NCI-H510A treated with DMSO at 0.1 percent for 48 hours (cell line): ENCODE measurements at regions not wholly inside any gene's neighbourhood (a gene's known extent, or its start where the extent isn't known, plus 50 kb on each side); places are given as distances from the start of the nearest gene placed in this dataset.
A peak's percentile ranks its signal among the peaks of the same experiment; 100 is the strongest.
"Not testable (repeated sequence)": the region's sequence is repeated elsewhere in the genome, so short reads cannot be mapped to it uniquely, and the experiment has no call there.

Source experiments
- DNase-seq: peaks from one replicate; lab custom pipeline; 2025; lab: John Stamatoyannopoulos, UW

DNA sequence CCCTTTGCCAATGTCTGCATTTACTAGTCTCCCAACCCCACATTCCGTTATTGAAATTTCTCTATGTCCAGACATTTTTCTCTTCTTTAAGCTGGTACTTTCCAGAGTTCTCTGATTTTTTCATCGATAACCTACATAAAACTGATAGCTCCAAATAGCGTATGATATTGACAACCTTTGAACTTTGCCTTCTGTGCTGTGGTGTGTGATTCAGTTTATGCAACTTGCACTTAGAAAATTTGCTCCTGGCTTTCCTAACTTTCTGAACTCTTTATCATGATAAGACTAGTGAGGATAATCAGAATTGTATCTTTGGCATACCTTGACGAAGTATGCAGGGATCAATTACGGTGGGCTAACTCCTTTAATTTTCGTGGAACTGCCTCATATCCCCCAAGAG lies 1261.3 kb downstream of the SI start:
- no peak for DNase-seq

DNA sequence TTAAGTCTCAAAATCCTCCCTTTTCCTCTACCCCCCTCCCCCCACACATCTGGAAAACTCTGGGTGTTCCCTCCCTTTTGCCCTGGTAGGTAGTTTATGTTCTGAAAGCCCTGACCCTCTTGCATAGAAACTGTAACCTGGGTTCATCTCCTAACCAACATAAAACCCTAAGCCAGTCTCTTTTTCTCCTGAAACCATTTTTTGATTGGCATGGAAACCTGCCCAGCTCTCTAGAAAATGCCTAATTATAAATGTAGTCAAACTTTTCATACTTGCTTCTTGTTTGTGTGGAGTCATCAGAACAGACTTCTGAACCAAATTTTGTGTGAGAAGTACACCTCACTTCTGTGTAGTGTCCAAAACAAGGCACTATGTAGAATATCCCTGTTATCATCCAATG lies 1264.4 kb downstream of the SI start:
- DNase-seq: no peak

DNA sequence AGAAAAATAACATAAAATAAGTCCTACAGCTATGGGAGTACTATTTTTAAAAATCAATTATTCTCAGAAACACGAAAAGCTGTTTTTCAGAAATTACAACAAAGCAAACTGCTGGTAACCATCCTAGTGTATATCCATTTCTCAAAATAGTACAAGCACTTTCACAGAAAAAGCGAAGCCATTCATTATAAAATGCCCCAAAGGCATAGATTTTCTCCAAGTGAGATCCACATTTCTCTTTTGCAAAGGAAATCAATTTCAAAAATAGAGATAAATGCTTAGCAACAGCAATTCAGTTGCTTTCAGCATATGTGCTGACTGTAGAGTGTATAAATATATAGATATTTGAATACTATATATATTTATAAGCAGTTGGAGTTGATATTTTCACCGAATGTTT lies 1266.3 kb downstream of the SI start:
- no peak for DNase-seq

DNA sequence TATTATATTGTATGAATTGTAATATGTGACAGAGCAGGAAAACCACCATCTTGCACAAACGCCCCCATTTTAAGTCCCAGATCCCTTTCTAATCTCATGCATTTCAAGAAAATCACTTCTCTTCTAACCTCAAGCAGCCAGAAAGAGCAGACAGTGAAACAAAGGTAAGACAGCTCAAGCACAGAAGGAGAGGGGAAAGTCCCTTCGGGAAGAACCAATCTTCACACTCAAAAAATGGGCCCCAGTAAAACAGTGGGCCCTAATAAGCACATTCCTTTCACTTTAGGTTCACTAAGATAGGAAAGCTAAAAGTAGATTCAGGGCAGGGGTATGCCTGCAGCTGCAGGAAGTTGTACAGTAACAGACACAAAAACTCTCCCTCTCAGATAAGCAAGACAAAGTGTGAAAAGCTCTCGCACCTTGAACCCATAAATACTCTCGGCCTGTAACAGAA lies 1268.7 kb downstream of the SI start:
- no peak for DNase-seq

DNA sequence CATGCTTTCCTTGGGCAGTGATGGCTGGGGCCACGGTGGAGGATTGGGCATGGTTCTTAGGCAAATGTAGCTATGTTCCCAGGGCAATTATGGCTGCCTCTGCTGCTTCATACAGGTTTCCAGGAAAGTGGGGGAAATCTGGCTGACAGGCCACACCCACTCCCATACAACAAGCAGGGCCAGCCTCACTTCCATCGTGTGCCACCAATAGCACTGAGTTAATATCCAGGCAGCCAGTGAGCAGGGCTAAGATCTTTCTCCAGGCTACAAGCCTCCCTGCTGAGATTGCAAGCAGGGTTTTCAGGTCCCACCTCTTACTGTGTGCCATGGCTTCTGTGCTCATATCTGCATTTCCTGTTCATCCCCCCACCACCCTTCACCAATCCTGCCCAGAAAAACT lies 1291.9 kb downstream of the SI start:
- no peak for DNase-seq

DNA sequence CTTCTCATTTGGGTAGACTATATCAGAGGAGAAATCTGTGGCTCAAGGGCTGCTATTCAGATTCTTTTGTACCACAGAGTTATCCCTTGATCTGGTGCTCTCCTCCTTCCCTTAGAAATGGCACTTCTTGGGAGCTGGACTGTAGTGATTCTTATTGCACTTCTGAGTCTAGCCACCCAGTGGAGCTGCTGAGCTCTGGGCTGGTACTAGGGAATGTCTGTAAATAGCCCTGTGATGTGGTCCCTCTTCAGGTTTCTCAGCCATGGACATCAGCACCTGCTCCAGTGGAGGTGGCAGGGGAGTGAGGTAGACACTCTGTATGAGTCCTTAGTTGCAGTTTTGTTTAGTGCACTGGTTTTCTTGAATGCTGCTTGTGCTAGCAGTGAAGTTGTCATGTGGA lies 1292.6 kb downstream of the SI start:
- peak; percentile 2 for DNase-seq

DNA sequence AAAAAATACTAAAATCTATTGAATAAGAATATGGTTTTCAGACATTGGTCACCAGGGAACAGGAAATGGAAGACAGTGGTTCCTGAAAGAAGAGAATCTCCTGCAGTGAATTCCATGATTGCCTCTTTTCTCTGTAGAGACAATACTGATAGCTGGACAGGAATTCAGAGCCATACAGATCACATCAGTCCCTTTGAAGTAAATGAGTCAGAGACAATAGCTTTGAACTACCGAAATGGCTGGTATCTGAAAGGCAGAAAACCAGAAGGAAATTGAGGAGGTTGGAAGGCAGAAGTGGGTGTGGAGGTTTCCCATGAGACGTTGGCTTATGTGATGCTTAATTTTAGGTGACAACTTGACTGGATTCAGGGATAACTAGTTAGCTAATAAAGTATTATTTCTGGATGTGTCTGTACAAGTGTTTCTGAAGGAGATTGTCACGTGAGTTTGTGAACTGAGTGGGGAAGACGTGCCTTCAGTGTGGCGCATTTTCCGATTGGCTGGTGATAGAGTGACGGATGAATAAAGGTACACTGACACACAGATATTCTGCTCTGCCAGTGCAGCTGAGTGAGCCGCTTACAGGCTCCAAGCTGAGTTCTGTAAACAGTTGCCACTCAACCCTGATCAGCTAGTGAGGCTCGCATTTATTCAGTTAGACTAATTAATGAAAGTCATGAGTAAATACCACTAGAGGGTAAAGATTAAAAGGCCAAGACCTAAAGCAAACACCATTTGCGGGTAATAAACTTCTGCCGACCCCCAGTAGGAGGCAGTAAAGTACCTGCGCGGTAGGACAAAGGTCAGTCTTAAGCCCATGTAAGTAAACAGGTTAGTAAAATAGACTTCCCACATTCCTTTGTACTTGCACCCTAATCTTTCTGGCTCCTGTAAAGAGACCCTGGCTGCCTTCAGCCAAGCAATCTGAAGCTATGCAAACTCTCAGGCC lies 1298.6 kb downstream of the SI start:
- DNase-seq: no peak

DNA sequence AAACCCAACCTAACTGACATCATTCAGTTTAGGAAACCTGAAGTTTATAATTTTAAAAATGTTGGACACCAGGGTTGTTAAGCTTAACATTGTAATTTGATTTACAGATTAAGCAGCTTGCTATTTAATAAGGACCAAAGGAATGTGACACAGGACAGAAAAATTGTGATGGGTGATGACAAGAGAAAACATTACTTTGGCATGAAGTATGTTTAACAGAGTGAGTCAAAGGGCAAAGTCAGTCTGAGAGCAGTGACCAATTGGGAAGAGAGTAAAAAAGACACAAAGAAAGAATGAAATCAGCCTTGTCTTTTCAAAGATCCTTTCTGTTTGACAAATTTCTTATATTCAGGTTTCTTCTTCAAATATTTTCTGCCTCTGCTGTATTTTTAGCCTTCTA lies 1301.6 kb downstream of the SI start:
- DNase-seq: no peak

DNA sequence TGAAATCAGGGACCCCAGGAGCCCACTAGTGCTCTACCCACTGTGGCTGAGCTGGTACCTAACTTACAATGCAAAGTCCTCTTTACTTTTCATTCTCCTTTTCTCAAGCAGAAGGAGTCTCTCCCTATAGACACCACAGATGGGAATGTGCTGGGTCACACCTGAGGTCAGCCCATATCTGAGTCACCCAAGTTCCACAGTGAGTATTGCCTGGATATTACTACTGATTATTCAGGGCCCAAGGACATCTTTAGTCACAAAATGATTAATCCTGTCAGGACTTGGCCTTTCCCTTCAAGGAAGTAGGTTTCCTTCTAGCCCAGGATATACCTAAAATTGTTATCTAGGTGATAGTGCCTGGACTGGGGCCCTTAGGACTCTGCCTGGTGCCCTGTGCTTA lies 1305.2 kb downstream of the SI start:
- DNase-seq: no peak

DNA sequence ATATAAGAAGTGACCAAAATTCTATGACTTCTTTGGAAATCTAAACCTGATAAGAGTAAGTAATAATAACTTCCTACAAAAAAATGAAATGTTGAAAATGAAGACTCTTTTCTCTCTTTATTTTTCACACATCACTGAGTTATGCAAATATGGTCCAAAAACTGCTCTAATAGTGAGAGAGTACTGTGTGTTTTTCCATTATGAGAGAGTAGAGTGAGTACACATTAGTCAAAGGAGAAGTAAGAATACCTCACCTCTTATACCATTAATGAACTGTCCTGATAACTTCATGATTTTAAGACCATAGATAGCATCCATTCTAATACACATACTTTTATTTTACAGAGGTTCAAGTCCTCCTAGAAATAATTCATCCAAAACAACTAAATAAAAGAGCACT lies 1310.2 kb downstream of the SI start:
- no peak for DNase-seq

DNA sequence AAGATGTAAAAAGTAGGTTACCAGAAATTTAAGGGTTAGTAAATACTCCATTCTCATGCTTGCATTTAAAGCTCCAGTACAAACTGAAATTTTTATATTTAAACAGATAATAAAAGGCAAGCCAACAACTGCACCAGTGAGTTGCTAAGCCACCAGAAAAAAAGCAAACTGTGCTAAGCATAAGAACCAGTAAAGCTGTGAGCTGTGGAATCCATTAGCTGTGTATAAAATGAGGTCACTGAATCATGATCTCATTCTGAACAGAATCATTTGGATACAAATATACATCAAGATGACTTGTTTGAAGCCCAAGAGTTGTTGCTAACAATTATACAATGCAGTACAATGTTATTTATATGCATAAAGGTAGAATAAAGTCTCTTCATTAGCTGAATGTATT lies 1312.2 kb downstream of the SI start:
- DNase-seq: no peak

DNA sequence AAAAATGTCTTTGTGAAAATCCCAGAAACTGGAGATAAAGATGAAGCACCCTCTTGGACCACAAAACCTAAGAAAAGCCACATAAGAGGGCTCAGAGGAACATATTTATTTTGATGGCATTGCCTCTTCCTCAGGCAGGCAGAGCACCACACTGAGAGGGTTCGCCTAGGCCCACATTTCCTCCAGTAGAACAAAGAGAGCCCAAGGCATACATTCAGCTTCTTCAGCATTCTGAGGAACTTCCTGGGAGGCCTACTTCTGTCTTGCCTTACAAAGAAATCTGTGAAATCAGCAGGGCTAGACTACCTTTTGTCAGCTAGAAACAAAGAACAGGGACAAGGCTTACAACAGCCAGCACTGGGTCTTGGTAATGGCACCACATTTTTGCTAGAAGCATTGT lies 1325.3 kb downstream of the SI start:
- no peak for DNase-seq

DNA sequence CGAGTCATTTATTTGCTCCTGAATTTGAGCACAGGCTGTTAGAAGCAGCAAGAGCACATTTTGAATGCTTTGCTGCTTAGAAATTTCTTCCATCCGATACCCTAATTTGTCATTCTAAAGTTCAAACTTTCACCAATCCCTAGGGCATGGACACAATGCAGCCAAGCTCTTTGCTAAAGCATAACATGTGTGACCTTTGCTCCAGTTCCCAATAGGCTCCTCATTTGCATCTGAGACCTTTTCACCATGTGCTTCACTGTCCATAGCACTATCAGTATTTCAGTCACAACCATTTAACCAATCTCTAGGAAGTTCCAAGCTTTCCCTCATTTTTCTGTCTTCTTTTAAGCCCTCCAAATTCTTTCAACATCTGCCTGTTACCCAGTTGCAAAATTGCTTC lies 1333.1 kb downstream of the SI start:
- DNase-seq: no peak

DNA sequence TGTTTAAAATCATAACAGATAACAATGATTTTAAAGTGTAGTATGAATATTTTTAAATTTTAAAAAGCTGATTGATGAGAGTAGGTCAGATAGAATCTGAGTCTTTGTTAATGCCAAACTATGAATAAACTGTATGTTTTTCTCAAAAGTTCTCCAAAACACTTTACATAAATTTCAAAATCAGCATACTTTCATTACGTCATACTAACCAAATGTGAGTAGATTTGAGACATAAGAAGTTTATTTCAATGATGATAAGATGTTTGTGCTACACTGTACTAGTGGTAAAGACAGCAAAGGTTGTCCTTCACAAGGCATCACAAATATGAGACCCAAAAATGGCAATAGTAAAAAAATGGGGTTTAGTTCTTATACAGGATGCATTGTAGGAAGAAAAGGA lies 1342.9 kb downstream of the SI start:
- no peak for DNase-seq

DNA sequence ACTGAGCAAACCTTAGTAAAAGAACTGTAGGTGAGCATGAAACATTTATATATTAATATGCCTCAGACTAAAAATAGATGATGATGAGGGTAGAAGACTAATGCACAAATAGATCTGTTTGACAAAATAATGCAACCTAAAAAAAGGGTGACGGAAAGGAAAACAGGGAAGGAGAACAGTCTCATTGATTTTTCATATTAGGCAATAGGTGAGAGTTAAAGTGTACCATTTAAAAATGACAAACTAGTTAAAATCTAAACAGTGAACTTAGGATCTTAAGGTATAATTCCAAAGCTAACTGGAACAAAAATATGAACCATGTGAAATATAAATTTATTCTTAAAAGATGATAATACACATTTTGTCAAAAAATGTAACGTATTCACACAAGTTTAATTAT lies 1347.6 kb downstream of the SI start:
- no peak for DNase-seq

DNA sequence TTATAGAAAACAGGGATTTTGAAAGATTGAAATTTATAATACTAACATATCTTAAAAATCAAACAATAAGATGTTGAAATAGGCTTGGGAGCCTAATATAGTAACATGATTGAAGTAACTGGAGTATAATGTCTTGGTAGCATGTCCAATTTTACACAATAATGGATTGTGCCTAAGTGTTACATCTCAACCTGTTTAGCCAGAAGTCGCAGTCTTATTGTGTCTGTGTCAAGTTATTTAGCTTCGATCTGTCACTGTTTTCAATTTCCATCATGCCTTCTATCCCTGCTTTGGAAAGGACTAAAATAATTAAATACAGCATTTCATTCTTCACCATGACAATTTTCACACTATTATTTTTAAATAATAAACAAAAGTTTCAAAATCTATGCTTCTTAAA lies 1352.2 kb downstream of the SI start:
- DNase-seq: no peak

DNA sequence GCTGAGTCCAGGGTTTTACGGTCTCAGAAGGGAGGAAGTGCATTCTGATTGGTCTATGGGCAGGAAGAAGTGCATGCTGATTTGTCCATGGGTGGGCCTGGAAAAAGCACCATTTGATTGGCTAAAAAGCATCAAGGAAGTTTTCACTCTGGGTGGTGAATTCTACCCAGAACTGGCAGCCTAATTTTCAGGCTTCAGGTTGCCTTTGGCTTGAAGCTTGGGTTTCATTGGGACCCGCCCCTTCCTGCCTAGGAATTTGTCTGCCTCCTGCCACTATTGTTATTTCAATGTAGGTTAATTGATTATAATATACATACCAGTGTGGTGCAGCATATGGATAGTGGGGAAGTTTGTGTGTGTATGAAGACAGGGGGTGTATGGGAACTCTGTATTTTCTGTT lies 1355.9 kb downstream of the SI start:
- no peak for DNase-seq

DNA sequence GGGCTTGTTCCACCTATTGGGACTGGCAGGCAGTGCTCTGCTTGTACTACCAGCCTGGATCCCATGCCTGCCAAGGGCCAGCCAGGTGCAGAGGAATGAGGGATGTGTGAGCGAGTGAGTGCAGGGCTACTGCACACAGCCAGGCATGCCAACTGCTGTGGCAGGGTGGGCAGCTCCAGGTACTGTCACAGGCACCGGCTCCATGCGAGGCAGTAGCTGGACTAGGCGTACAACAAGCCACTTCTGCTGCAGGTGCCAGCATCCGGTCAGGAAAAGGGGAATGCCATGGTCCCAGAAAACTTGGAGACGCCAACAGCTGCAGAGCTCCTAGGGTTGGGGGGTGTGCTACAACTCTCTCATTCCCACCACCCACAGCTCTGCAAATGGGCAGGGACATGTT lies 1356.7 kb downstream of the SI start:
- no peak for DNase-seq

DNA sequence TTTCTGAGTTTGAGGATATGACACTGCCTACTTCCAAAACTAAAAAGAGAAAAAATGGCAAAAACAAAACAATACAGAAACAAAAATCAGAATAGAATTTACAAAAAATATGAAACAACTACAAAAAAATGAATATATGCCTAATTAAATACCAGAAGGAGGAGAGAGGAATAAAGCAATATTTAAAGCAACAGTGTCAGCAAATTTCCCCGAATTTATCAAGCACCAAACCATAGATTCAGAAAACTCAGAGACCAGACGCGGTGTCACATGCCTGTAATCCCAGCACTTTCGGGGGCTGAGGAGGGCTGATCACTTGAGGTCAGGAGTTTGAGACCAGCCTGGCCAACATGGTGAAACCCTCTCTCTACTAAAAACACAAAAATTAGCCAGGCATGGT lies 1360.9 kb downstream of the SI start:
- no peak for DNase-seq

DNA sequence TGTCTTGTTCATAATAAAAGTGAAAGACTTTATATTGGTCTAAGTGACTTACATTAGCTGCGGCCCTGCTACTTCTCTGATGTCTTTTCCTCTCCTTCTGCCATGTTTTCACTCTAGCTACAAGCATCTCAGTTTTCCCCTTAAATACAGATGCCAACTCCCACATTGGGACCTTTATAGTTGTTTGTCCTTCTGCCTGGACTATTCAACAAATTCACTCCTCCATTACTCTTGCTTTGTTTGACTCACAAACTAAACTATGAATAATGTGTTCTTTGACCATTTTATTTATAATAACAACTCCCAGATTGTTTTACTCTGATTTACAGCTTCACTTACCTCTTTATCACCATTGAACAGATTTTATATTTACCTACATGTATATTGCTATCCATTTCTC lies 1369.9 kb downstream of the SI start:
- no peak for DNase-seq

DNA sequence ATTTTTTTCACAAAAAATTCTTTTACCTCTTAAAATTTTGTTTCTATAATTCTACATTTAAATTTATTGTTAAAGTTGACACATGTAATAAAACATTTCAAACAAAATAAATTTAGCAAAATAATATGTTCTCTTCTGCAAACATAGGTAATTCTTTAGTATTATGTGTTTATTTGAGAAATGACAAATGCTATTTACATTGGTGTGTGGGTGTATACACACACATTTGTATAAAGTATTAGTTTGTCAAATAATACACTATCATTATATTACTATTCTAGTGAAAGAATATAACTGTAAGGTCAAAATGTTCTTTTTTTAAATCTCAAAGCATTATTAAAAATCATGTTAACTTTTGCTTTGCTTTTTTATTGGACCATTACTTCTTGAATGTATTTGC lies 1370.6 kb downstream of the SI start:
- DNase-seq: no peak

DNA sequence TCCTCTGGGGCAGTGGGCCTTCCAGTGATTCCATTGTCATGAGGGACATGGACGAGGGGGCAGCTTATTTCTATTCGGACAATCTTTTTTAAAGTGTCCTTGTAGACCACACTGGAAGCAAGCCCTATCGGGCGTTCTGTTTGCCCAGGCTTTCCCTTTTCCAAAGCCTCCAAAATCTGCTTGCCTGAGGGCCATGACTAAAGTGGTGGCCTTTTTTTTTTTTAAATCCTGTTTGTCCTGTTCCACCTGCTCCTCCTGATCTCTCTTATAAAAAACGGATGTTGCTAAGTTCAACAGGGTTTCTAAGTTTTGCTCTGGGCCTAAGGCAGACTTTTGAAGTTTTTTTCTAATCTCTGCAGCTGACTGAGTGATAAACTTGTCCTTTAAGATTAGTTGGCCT lies 1380.1 kb downstream of the SI start:
- not testable (repeated sequence) for DNase-seq

DNA sequence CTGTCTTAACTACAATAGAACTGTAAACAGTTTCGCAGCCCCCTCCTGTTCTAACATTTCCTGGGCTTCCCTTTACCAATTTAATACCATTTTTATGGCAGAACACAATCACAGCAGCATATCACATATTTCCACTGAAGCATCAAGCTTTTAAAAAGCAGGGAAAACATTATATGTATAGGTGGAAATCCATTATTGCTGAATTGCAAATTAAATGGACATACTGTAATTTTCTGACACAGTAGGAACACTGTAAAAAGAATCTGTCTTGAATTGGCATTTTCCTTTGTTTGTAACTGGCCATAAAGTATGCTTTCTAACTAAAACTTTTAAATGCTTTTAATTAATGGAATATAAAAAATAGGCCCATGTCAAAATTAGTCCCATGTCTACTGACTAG lies 1385.8 kb downstream of the SI start:
- DNase-seq: no peak

DNA sequence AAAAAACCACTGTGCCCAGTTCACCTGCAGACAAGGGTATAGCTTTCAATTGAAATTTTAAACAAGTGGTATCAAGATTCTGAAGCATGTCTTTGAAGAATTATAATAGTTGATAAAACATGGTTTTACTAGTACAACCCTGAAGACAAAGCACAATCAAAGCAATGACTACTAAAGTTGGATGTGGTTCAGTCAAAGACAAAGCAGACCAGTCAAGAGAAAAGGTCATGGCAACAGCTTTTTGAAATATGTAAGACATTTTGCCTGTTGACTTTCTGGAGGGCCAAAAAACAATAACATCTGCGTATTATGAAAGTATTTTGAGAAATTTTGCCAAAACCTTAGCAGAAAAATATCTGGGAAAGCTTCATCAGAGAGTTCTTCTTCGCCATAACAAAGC lies 1393.6 kb downstream of the SI start:
- DNase-seq: no peak
